OCI-LY7 (cell line): ENCODE measurements at regions not wholly inside any gene's neighbourhood (a gene's known extent, or its start where the extent isn't known, plus 50 kb on each side); places are given as distances from the start of the nearest gene placed in this dataset.

Experiments
- BruUV-seq: library from RNA; stranded (reverse); fragments of 400-500 nt; replicated peaks from 2 replicates; lab custom pipeline; 2021; lab: Mats Ljungman, UMichigan
- CTCF ChIA-PET: fragments of 300-600 bp; sonication (Branson Sonifier 250); formaldehyde crosslinking; loops from one replicate; lab custom pipeline; 2022; ENCODE audit warnings: antibody characterized with exemption; ENCODE audit not compliant: unreplicated experiment; lab: Charles Lee
- POLR2A ChIA-PET: fragments of 300-600 bp; sonication (Branson Sonifier 250); formaldehyde crosslinking; loops from one replicate; lab custom pipeline; 2022; ENCODE audit warnings: antibody characterized with exemption; lab: Charles Lee
- DNase-seq: peaks from one replicate; pipeline ENCODE4 v3.0.0-alpha.2; 2015; ENCODE audit warnings: low spot score
- H2AFZ ChIP-seq: fragments of 200-600 bp; sonication (generic), shearing (Covaris generic); 2 replicates; pipeline ENCODE4 v1.6.1; 2014; ENCODE audit warnings: mild to moderate bottlenecking, antibody characterized with exemption, low read length, moderate library complexity
- H3K27ac ChIP-seq: fragments of 200-600 bp; sonication (generic); 2 replicates; pipeline ENCODE4 v1.5.1; 2014; ENCODE audit warnings: mixed run types, low read depth, mild to moderate bottlenecking, moderate library complexity, low read length, inconsistent platforms; ENCODE audit not compliant: poor library complexity, severe bottlenecking
- H3K36me3 ChIP-seq: fragments of 200-600 bp; sonication (generic); 2 replicates; pipeline ENCODE4 v1.6.1; 2014; ENCODE audit warnings: mild to moderate bottlenecking, antibody characterized with exemption, low read length, moderate library complexity, mixed read lengths; ENCODE audit not compliant: insufficient read depth
- H3K4me1 ChIP-seq: fragments of 200-600 bp; sonication (generic); 2 replicates; pipeline ENCODE4 v1.5.1; 2014; ENCODE audit warnings: mild to moderate bottlenecking, low read length; ENCODE audit not compliant: insufficient read depth, poor library complexity, severe bottlenecking
- H3K4me2 ChIP-seq: fragments of 200-600 bp; sonication (generic); 2 replicates; pipeline ENCODE4 v1.6.1; 2014; ENCODE audit warnings: mild to moderate bottlenecking, low read length
- H3K4me3 ChIP-seq: fragments of 200-600 bp; sonication (generic); 2 replicates; pipeline ENCODE4 v1.5.1; 2014; ENCODE audit warnings: mild to moderate bottlenecking, low read depth, low read length; ENCODE audit not compliant: poor library complexity, severe bottlenecking
- H3K79me2 ChIP-seq: fragments of 200-600 bp; sonication (generic); 2 replicates; pipeline ENCODE4 v1.6.1; 2016; ENCODE audit warnings: low read depth, mild to moderate bottlenecking, low read length, moderate library complexity, mixed read lengths; ENCODE audit not compliant: insufficient read depth
- H3K9me2 ChIP-seq: fragments of 200-600 bp; sonication (generic); 2 replicates; pipeline ENCODE4 v1.6.1; 2016; ENCODE audit warnings: mild to moderate bottlenecking, low read length, mixed read lengths; ENCODE audit not compliant: insufficient read depth
- H3K9me3 ChIP-seq: fragments of 200-600 bp; sonication (generic); 2 replicates; pipeline ENCODE4 v1.6.1; 2014; ENCODE audit warnings: mild to moderate bottlenecking, mixed run types, low read length, mixed read lengths
- H4K20me1 ChIP-seq: fragments of 200-600 bp; sonication (generic); 2 replicates; pipeline ENCODE4 v1.6.1; 2014; ENCODE audit warnings: mild to moderate bottlenecking, antibody characterized with exemption, low read length, moderate library complexity, mixed read lengths; ENCODE audit not compliant: insufficient read depth
- EZH2phosphoT487 ChIP-seq: fragments of 200-600 bp; sonication (generic); IDR thresholded peaks from 2 replicates; pipeline ENCODE4 v1.6.1; 2018; ENCODE audit warnings: low read depth, borderline replicate concordance, mild to moderate bottlenecking, mixed run types, antibody characterized with exemption, low read length, moderate library complexity, mixed read lengths
- intact Hi-C: fragments of 100-400 bp; cut with micrococcal nuclease; formaldehyde crosslinking; loops from one replicate; pipeline ENCODE4 v1.10.0; 2022; ENCODE audit not compliant: unreplicated experiment
- TF ChIP-seq, protein P1 (sequence below): fragments of 200-600 bp; sonication (generic); conservative IDR thresholded peaks from 2 replicates; pipeline ENCODE4 v1.5.1; 2014; ENCODE audit warnings: mild to moderate bottlenecking, antibody characterized with exemption, low read length, moderate library complexity, mixed read lengths

- Histone ChIP-seq H3K4me1 (no peaks in the 10 kb centered on the region), H2AFZ (no peak overlapping the region), H3K36me3 (no peaks in the 10 kb centered on the region), H3K9me2 (no peaks in the 10 kb centered on the region), H3K9me3 (no peaks in the 10 kb centered on the region), H3K27ac (no peak overlapping the region), H3K4me3 (no peak overlapping the region), H3K4me2 (no peak overlapping the region), H3K79me2 (no peaks in the 10 kb centered on the region), H4K20me1 (no peaks in the 10 kb centered on the region)
- no TSS peak for BruUV-seq
- TF ChIP-seq EZH2phosphoT487 = no peak
- TF ChIP-seq, protein P1, sequence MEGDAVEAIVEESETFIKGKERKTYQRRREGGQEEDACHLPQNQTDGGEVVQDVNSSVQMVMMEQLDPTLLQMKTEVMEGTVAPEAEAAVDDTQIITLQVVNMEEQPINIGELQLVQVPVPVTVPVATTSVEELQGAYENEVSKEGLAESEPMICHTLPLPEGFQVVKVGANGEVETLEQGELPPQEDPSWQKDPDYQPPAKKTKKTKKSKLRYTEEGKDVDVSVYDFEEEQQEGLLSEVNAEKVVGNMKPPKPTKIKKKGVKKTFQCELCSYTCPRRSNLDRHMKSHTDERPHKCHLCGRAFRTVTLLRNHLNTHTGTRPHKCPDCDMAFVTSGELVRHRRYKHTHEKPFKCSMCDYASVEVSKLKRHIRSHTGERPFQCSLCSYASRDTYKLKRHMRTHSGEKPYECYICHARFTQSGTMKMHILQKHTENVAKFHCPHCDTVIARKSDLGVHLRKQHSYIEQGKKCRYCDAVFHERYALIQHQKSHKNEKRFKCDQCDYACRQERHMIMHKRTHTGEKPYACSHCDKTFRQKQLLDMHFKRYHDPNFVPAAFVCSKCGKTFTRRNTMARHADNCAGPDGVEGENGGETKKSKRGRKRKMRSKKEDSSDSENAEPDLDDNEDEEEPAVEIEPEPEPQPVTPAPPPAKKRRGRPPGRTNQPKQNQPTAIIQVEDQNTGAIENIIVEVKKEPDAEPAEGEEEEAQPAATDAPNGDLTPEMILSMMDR = no peak
- ChIA-PET POLR2A (no interaction called here), CTCF (no interaction called here)
- DNase-seq = no peak
- intact Hi-C loops = no loop called here
These were observed 707.1 kb upstream of the ACVR2A start for GRCh38 chr2:147137711-147138110.

GRCh38 chr2:147135376-147135775 is 709.5 kb upstream of the ACVR2A start:
- H3K36me3 ChIP-seq = no peaks in the 10 kb centered on the region
- H3K4me3 ChIP-seq = no peak overlapping the region
- H3K9me2 ChIP-seq = no peaks in the 10 kb centered on the region
- H3K4me2 ChIP-seq = no peak overlapping the region
- no TSS peak for BruUV-seq
- TF ChIP-seq, protein P1 = no peak
- no peak for TF ChIP-seq EZH2phosphoT487
- ChIA-PET POLR2A (no interaction called here), CTCF (no interaction called here)
- no peaks in the 10 kb centered on the region for H4K20me1 ChIP-seq
- no peaks in the 10 kb centered on the region for H3K4me1 ChIP-seq
- H2AFZ ChIP-seq = no peak overlapping the region
- intact Hi-C loops = no loop called here
- no peaks in the 10 kb centered on the region for H3K79me2 ChIP-seq
- no peaks in the 10 kb centered on the region for H3K9me3 ChIP-seq
- no peak overlapping the region for H3K27ac ChIP-seq
- DNase-seq = no peak

DNA sequence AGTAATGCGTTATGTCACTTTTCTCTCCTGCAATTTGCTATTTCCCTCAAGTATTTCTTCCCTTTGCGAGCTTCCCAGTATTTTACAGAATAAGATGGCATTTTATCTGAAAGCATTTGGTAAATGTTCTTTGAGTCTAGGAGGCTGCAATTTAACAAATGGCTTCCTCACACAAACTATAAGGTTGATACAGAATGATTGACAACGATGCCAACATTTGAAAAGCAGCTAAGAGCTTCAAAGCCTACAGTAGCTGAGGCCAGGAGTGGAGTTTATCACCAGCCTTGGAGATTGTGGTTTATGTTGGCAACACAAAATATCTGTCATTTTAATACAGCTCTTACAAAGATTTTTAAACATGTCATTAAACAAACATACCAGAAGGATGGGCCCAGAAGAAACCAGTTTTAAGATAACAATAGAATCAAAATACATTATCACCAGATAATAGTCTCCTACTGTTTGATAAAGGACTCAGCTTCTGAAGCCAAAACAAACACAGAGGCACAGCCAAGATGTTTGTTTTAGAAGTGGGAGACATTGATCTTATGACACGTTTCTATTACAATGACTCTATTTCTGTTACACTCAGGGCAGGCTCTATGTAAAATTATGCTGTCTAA is 711.4 kb upstream of the ACVR2A start:
- Histone ChIP-seq H3K4me1 (no peaks in the 10 kb centered on the region), H3K36me3 (no peaks in the 10 kb centered on the region), H3K9me2 (no peaks in the 10 kb centered on the region), H3K4me3 (no peak overlapping the region), H3K4me2 (no peak overlapping the region), H3K9me3 (no peaks in the 10 kb centered on the region), H3K79me2 (no peaks in the 10 kb centered on the region), H3K27ac (no peak overlapping the region), H4K20me1 (no peaks in the 10 kb centered on the region), H2AFZ (no peak overlapping the region)
- no peak for DNase-seq
- CTCF ChIA-PET = no interaction called here
- TF ChIP-seq, protein P1 = no peak
- TF ChIP-seq EZH2phosphoT487 = no peak
- POLR2A ChIA-PET = no interaction called here
- intact Hi-C loops = no loop called here
- no TSS peak for BruUV-seq
